DND-41 (cell line): ENCODE measurements at regions not wholly inside any gene's neighbourhood (a gene's known extent, or its start where the extent isn't known, plus 50 kb on each side); places are given as distances from the start of the nearest gene placed in this dataset.

Experiments
- ATAC-seq: fragments of 200-7000 bp; cut with Tn5 transposase; 3 replicates; pipeline ENCODE4 v1.9.1; 2021; ENCODE audit warnings: low read depth; ENCODE audit not compliant: insufficient read depth
- DNase-seq: peaks from one replicate; pipeline ENCODE4 v3.0.0-alpha.2; 2020
- H2AFZ ChIP-seq: 2 replicates; pipeline ENCODE4 v1.6.0; 2012; ENCODE audit warnings: low read depth, low read length
- H3K27ac ChIP-seq: 2 replicates; pipeline ENCODE4 v1.5.1; 2012; ENCODE audit warnings: low read length, inconsistent platforms
- H3K27me3 ChIP-seq: fragments of 200-600 bp; sonication (generic); 2 replicates; pipeline ENCODE4 v1.6.0; 2012; ENCODE audit warnings: low read length, mild to moderate bottlenecking, inconsistent platforms; ENCODE audit not compliant: insufficient read depth, poor library complexity
- H3K36me3 ChIP-seq: 2 replicates; pipeline ENCODE4 v1.5.1; 2012; ENCODE audit warnings: low read length, inconsistent platforms; ENCODE audit not compliant: insufficient read depth
- H3K4me1 ChIP-seq: 2 replicates; pipeline ENCODE4 v1.5.1; 2012; ENCODE audit warnings: mild to moderate bottlenecking, low read length; ENCODE audit not compliant: insufficient read depth
- H3K4me2 ChIP-seq: 2 replicates; pipeline ENCODE4 v1.6.0; 2012; ENCODE audit warnings: mild to moderate bottlenecking, moderate library complexity, low read length, inconsistent platforms; ENCODE audit not compliant: insufficient read depth
- H3K4me3 ChIP-seq, 2 experiments: fragments of 200-600 bp in 1 of 2; shearing (Covaris generic) in 1 of 2; 2 replicates each; pipeline ENCODE4 v1.5.1; 2012 to 2016; ENCODE audit warnings: inconsistent platforms in 2 of 2, low read length in 2 of 2, mild to moderate bottlenecking in 2 of 2, low read depth in 1 of 2, moderate library complexity in 1 of 2
- H3K79me2 ChIP-seq: 2 replicates; pipeline ENCODE4 v1.6.0; 2012; ENCODE audit warnings: low read length, inconsistent platforms; ENCODE audit not compliant: insufficient read depth
- H3K9ac ChIP-seq: 2 replicates; pipeline ENCODE4 v1.6.0; 2012; ENCODE audit warnings: low read depth, mild to moderate bottlenecking, inconsistent platforms, low read length, moderate library complexity
- H3K9me3 ChIP-seq: 2 replicates; pipeline ENCODE4 v1.5.1; 2012; ENCODE audit warnings: low read length, moderate library complexity, mild to moderate bottlenecking, inconsistent platforms; ENCODE audit not compliant: insufficient read depth, severe bottlenecking
- H4K20me1 ChIP-seq: 2 replicates; pipeline ENCODE4 v1.6.0; 2012; ENCODE audit warnings: low read length; ENCODE audit not compliant: insufficient read depth
- EZH2 ChIP-seq: IDR thresholded peaks from 3 replicates; pipeline ENCODE4 v1.6.1; 2012; ENCODE audit warnings: borderline replicate concordance, low read depth, mild to moderate bottlenecking, moderate library complexity, low read length, inconsistent platforms; ENCODE audit not compliant: severe bottlenecking
- TF ChIP-seq, protein P1 (sequence below): IDR thresholded peaks from 2 replicates; pipeline ENCODE4 v1.5.1; 2012; ENCODE audit warnings: borderline replicate concordance, low read length, moderate library complexity, mild to moderate bottlenecking; ENCODE audit not compliant: poor library complexity, severe bottlenecking; ENCODE audit errors: extremely low read depth

DNA sequence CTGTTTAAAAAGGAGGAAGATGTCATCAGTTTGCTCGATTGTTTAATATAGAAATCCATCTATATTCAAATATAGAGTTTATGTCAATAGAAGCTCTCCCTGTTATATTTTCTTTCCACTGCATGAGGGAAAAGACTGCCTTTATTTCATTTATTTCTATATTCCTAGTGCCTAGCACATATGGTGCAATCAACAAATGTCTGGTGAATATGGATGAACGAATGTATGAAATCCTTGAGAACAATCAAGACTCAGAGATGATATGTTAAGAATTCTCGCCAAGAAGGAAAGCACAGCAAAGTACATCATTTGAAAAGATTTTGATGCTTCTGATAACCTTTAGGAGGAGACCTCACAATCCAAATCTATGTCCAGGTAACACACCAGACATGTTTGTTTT, 296.0 kb upstream of the LMO3 start:
- no peaks in the 10 kb centered on the region for H3K27me3 ChIP-seq
- H2AFZ ChIP-seq = no peak overlapping the region
- TF ChIP-seq, protein P1, sequence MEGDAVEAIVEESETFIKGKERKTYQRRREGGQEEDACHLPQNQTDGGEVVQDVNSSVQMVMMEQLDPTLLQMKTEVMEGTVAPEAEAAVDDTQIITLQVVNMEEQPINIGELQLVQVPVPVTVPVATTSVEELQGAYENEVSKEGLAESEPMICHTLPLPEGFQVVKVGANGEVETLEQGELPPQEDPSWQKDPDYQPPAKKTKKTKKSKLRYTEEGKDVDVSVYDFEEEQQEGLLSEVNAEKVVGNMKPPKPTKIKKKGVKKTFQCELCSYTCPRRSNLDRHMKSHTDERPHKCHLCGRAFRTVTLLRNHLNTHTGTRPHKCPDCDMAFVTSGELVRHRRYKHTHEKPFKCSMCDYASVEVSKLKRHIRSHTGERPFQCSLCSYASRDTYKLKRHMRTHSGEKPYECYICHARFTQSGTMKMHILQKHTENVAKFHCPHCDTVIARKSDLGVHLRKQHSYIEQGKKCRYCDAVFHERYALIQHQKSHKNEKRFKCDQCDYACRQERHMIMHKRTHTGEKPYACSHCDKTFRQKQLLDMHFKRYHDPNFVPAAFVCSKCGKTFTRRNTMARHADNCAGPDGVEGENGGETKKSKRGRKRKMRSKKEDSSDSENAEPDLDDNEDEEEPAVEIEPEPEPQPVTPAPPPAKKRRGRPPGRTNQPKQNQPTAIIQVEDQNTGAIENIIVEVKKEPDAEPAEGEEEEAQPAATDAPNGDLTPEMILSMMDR = no peak
- TF ChIP-seq EZH2 = no peak
- no peaks in the 10 kb centered on the region for H3K9me3 ChIP-seq
- DNase-seq = no peak
- ATAC-seq = no peak
- H3K36me3 ChIP-seq = no peaks in the 10 kb centered on the region
- H4K20me1 ChIP-seq = no peaks in the 10 kb centered on the region
- H3K9ac ChIP-seq = no peak overlapping the region
- no peak overlapping the region for H3K4me2 ChIP-seq
- no peaks in the 10 kb centered on the region for H3K4me1 ChIP-seq
- H3K79me2 ChIP-seq = no peaks in the 10 kb centered on the region
- no peak overlapping the region for H3K27ac ChIP-seq
- H3K4me3 ChIP-seq = no peak overlapping the region

DNA sequence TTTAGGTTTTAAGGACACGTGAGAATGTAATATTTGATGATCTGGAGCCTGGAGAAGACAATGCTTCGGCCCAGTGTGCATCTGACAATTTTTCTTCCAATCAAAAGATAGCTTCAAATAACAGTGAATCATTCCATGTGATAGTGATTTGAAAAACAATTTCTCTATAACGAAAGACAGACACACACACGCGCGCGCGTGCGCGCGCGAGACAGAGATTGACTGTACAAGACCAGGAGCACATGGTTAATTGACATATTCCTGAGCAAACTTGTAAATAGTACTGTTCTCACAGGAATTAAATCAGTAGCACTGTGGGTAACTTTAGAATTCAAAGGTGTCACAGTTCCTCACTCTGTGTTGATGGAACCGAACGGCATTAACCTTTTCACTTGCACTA, 287.5 kb upstream of the LMO3 start:
- Histone ChIP-seq H3K36me3 (no peaks in the 10 kb centered on the region), H3K9ac (no peak overlapping the region), H3K9me3 (no peaks in the 10 kb centered on the region), H3K4me2 (no peak overlapping the region), H3K27me3 (no peaks in the 10 kb centered on the region), H3K79me2 (no peaks in the 10 kb centered on the region), H4K20me1 (no peaks in the 10 kb centered on the region), H3K4me3 (no peak overlapping the region), H3K4me1 (no peaks in the 10 kb centered on the region), H3K27ac (no peak overlapping the region), H2AFZ (no peak overlapping the region)
- ATAC-seq = no peak
- DNase-seq = no peak
- TF ChIP-seq EZH2 = no peak
- TF ChIP-seq, protein P1 = no peak

DNA sequence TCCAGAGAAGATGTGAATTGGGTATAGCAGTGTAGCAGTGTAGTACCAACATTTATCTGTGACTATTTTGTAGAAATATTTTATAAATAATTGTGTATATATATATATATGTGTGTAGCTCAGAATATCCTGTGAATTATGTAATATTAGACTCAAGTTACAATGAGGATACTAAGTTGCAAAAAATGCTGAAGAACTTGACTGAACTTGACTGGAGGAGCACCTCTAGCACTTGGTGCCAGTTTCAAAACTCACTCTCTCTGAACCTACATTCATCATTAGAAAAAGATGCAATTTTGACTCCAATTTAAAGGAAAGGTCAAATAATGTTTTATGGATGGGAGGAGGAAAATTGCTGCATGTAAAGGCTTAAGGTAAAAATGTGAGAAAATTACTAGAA, 285.7 kb upstream of the LMO3 start:
- TF ChIP-seq, protein P1 = no peak
- no peak for TF ChIP-seq EZH2
- H3K36me3 ChIP-seq = no peaks in the 10 kb centered on the region
- H3K9ac ChIP-seq = no peak overlapping the region
- H3K9me3 ChIP-seq = no peaks in the 10 kb centered on the region
- no peaks in the 10 kb centered on the region for H3K79me2 ChIP-seq
- no peak for ATAC-seq
- H3K27me3 ChIP-seq = no peaks in the 10 kb centered on the region
- H3K27ac ChIP-seq = no peak overlapping the region
- DNase-seq = no peak
- no peak overlapping the region for H3K4me2 ChIP-seq
- no peaks in the 10 kb centered on the region for H4K20me1 ChIP-seq
- no peak overlapping the region for H2AFZ ChIP-seq
- H3K4me1 ChIP-seq = no peaks in the 10 kb centered on the region
- no peak overlapping the region for H3K4me3 ChIP-seq

DNA sequence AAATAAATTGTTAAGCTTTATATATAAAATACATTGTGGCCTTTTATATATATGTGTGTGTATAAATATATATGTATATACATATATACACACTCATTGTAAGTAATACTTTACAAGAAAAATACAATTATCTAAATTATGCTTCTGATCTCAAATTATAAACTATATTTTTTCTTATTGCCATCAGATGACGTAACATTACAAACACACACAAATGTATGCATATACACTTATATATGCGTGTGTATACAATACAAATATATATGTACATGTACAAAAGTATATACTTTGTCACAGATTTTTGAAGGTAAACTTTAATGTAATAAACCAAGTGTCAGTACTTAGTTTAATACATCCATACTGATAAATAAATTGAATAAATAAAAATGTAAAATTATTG, 278.9 kb upstream of the LMO3 start:
- Histone ChIP-seq H3K36me3 (no peaks in the 10 kb centered on the region), H3K9me3 (no peaks in the 10 kb centered on the region), H3K27ac (no peak overlapping the region), H3K79me2 (no peaks in the 10 kb centered on the region), H3K27me3 (no peaks in the 10 kb centered on the region), H4K20me1 (no peaks in the 10 kb centered on the region), H3K4me1 (no peaks in the 10 kb centered on the region), H2AFZ (no peak overlapping the region), H3K4me3 (no peak overlapping the region), H3K9ac (no peak overlapping the region), H3K4me2 (no peak overlapping the region)
- ATAC-seq (no peak), DNase-seq (no peak)
- TF ChIP-seq, protein P1 = no peak
- no peak for TF ChIP-seq EZH2
